Mononuclear cell (primary cell): ENCODE measurements at regions not wholly inside any gene's neighbourhood (a gene's known extent, or its start where the extent isn't known, plus 50 kb on each side); places are given as distances from the start of the nearest gene placed in this dataset.

Experiments
- H3K27me3 ChIP-seq: 2 replicates; pipeline ENCODE4 v1.6.0; 2011; ENCODE audit warnings: low read length, control low read depth; ENCODE audit not compliant: insufficient read depth
- H3K4me1 ChIP-seq: 2 replicates; pipeline ENCODE4 v1.5.1; 2011; ENCODE audit warnings: mild to moderate bottlenecking, low read length, control low read depth; ENCODE audit not compliant: insufficient read depth
- H3K4me3 ChIP-seq: 2 replicates; pipeline ENCODE4 v1.5.1; 2011; ENCODE audit warnings: mild to moderate bottlenecking, low read length, moderate library complexity
- H3K9me3 ChIP-seq: 2 replicates; pipeline ENCODE4 v1.5.1; 2011; ENCODE audit warnings: low read depth, mild to moderate bottlenecking, control low read depth, low read length

- Histone ChIP-seq H3K27me3 (no peaks in the 10 kb centered on the region), H3K4me1 (no peaks in the 10 kb centered on the region), H3K9me3 (no peaks in the 10 kb centered on the region), H3K4me3 (no peak overlapping the region)
Measured at GRCh38 chr1:216896146-216896545, 172.9 kb upstream of the ESRRG start.

DNA sequence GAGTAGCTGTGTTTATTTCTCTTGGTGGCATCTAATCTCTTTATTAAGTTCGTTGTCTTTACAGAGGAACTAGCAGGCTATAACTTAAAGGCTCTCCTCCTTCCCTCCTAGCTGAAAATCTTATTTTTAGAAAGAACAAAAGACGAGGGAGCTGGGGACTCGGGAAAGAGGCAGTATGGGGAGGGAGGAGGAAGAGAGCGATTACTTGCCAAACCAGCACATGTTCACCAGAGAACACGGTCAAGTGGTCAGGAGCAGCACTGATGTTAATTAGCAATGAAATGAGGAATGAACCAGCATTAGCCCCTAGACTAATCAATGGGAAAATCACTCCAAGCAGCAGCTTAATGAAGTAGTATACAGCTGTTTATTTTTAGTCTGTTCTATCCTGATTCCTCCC is 171.3 kb upstream of the ESRRG start:
- no peaks in the 10 kb centered on the region for H3K27me3 ChIP-seq
- no peak overlapping the region for H3K4me3 ChIP-seq
- no peaks in the 10 kb centered on the region for H3K9me3 ChIP-seq
- H3K4me1 ChIP-seq = no peaks in the 10 kb centered on the region

GRCh38 chr1:216892581-216893160 is 169.4 kb upstream of the ESRRG start:
- H3K4me3 ChIP-seq = no peak overlapping the region
- no peaks in the 10 kb centered on the region for H3K4me1 ChIP-seq
- no peaks in the 10 kb centered on the region for H3K9me3 ChIP-seq
- no peaks in the 10 kb centered on the region for H3K27me3 ChIP-seq

DNA sequence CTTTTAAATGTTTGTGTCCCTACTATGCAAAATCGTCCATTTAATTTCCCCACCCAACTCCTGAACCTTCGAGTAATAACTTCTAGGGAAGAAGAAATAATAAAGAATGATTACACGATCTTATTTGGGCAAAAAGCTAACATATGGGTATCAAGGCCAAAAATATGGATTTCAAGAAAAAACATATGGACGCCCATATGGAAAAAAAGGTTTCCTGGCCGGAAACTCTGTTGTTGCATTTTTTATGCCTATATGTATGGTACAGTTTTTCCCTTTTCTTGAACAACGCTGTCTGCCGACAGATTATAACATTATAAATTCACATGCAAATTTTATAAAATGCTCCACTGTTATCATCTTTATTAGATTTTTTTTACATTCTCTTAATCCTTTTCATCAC is 167.6 kb upstream of the ESRRG start:
- no peaks in the 10 kb centered on the region for H3K9me3 ChIP-seq
- no peaks in the 10 kb centered on the region for H3K27me3 ChIP-seq
- H3K4me3 ChIP-seq = no peak overlapping the region
- no peaks in the 10 kb centered on the region for H3K4me1 ChIP-seq

- H3K4me1 ChIP-seq = no peaks in the 10 kb centered on the region
- H3K27me3 ChIP-seq = no peaks in the 10 kb centered on the region
- H3K4me3 ChIP-seq = no peak overlapping the region
- H3K9me3 ChIP-seq = no peaks in the 10 kb centered on the region
Measured at GRCh38 chr1:216888731-216889130, 165.5 kb upstream of the ESRRG start.

GRCh38 chr1:216887032-216887431 is 163.8 kb upstream of the ESRRG start:
- H3K9me3 ChIP-seq = no peaks in the 10 kb centered on the region
- no peaks in the 10 kb centered on the region for H3K4me1 ChIP-seq

GRCh38 chr1:216884614-216885229 is 161.5 kb upstream of the ESRRG start:
- no peaks in the 10 kb centered on the region for H3K4me1 ChIP-seq
- no peaks in the 10 kb centered on the region for H3K9me3 ChIP-seq
- no peaks in the 10 kb centered on the region for H3K27me3 ChIP-seq
- H3K4me3 ChIP-seq = no peak overlapping the region

More at GRCh38 chr1:216887032-216887431, 163.8 kb upstream of the ESRRG start:
- H3K4me3 ChIP-seq = no peak overlapping the region
- no peaks in the 10 kb centered on the region for H3K27me3 ChIP-seq

- no peak overlapping the region for H3K4me3 ChIP-seq
- H3K9me3 ChIP-seq = no peaks in the 10 kb centered on the region
- no peaks in the 10 kb centered on the region for H3K27me3 ChIP-seq
- H3K4me1 ChIP-seq = no peaks in the 10 kb centered on the region
Measured at GRCh38 chr1:216883518-216883917, 160.3 kb upstream of the ESRRG start.

DNA sequence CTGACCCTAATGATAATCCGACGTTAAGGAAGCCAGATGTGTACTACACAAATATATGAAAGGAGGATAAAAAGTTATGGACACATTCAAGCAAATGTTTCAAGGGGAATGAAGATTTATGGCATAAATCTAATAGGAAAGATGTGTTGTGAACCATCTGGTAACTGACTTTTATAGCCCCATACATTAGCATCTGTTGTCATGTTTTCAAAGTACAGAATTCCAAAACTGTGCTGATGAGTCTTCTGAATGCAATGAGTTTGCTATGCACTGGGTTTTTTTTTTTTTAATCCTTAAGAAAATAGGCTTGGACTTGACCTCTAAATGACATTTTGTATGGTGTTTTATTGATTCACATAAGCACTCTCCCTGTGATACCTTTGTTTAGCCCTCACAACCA is 158.5 kb upstream of the ESRRG start:
- no peak overlapping the region for H3K4me3 ChIP-seq
- H3K27me3 ChIP-seq = no peaks in the 10 kb centered on the region
- no peaks in the 10 kb centered on the region for H3K9me3 ChIP-seq
- no peaks in the 10 kb centered on the region for H3K4me1 ChIP-seq

- Histone ChIP-seq H3K27me3 (no peaks in the 10 kb centered on the region), H3K4me1 (no peaks in the 10 kb centered on the region), H3K9me3 (peaks cover 6% of the 10 kb centered on the region), H3K4me3 (no peak overlapping the region)
Measured at GRCh38 chr1:216866714-216867113, 143.5 kb upstream of the ESRRG start.

- Histone ChIP-seq H3K9me3 (no peaks in the 10 kb centered on the region), H3K4me1 (no peaks in the 10 kb centered on the region), H3K27me3 (no peaks in the 10 kb centered on the region), H3K4me3 (no peak overlapping the region)
Measured at GRCh38 chr1:216855810-216856209, 132.6 kb upstream of the ESRRG start.

DNA sequence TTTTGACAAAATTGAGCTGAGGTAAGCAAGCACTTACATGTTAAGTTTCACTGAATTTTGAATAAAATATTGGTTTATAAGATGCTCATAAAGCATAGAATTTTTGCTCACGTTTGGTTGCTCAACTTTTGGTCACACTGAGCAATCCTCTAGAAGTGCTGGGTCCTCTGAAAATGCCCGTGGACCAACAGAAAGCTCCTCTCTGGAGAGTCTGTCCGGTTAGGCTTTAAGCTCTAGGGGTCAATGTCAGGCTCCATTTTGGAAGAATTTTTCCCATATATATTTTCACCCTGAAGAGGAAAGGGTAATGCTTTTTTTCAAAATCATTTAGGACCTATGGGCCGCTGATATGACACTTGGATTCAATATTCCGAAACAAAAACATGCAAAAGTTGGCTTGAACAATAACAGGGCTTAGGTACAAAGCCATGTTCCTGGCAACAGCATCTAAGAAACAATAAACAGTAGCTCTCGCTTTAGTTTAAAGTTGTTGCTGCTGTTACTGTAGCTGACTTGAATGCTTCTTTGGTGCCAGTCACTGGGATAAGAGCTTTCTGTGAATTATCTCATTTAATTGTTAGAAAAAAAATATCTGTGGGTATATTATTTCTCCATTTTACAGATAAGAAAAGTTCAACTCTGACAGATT is 131.7 kb upstream of the ESRRG start:
- Histone ChIP-seq H3K4me3 (no peak overlapping the region), H3K27me3 (no peaks in the 10 kb centered on the region), H3K9me3 (no peaks in the 10 kb centered on the region), H3K4me1 (no peaks in the 10 kb centered on the region)

DNA sequence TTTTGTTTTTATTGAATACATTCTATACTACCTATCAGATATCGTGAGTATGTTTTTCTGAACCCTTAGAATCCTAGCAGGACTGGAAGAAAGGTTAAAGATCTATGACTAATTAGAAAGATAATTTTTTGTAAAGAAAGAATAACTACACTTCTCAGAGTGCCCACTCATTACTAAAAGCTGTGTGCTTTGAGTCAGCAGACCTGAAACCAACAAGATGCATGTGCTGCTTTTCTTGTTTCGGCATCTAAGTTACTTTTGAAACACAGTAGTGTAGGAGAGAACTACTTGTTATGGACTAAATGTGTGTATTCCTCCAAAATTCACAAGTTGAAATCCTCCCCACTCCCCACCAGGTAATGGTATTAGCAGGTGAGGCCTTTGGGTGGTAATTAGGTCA is 127.8 kb upstream of the ESRRG start:
- Histone ChIP-seq H3K9me3 (no peaks in the 10 kb centered on the region), H3K4me3 (no peak overlapping the region), H3K4me1 (no peaks in the 10 kb centered on the region), H3K27me3 (no peaks in the 10 kb centered on the region)

DNA sequence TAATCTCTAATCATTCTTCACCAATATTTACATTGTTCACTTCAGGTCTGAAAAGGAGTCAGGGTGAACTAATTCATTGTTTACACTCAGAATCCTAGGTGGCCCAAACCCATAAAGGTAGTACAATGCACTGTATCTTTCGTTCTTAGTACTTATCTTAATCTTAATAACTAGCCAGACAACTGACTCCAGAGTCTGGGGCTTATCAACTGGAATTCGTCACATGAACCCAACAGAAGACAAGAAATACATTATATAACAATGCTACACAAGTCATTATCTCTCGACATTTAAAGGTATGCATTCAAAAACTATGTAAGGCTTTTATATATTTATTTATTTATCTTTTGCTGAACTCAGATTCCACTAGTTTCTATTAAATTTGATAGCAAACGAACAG is 125.9 kb upstream of the ESRRG start:
- H3K4me3 ChIP-seq = no peak overlapping the region
- H3K4me1 ChIP-seq = no peaks in the 10 kb centered on the region
- no peaks in the 10 kb centered on the region for H3K9me3 ChIP-seq
- H3K27me3 ChIP-seq = no peaks in the 10 kb centered on the region

DNA sequence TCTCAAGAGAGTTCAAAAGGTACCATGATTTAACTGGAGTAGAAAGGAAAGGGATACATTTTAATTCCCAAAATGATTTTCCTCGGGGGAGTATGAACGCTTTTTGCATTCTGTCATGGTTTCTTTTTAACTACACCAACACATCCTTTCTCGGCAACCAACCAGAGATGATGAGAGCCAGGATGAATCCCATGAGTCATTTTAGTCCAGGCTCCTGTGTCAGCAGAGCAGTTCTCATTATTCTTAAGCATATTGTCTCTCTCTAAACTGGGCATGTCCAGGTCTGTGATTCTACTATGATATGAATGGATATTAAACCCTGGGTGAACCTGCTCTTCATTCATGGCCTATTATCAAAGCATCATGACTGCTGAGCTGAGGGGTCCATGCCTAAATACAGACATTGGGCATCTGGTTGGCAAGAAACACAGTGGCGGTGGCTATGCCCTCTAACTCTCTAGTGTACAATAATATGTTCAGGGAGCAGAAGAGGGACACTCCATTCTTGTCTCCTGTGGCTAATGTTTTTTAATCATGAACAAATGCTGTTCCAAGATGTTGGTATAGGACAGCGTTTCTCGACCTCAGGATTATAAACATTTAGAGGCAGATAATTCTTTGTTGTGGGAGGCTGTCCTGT is 124.3 kb upstream of the ESRRG start:
- H3K9me3 ChIP-seq = no peaks in the 10 kb centered on the region
- H3K4me3 ChIP-seq = no peak overlapping the region
- no peaks in the 10 kb centered on the region for H3K27me3 ChIP-seq
- no peaks in the 10 kb centered on the region for H3K4me1 ChIP-seq
